Adrenal gland (tissue), 9 donors: ENCODE measurements at regions not wholly inside any gene's neighbourhood (a gene's known extent, or its start where the extent isn't known, plus 50 kb on each side); places are given as distances from the start of the nearest gene placed in this dataset.

Source experiments
- DNase-seq, 7 donors: peaks; one replicate each; pipeline ENCODE4 v3.0.0-alpha.2; 2019 to 2020
- H3K27ac ChIP-seq, 5 donors: fragments of 200-600 bp; sonication (generic) in 4 of 5; 1 replicate in 3 of 5; 2 replicates in 2 of 5; pipeline versions ENCODE4 v1.5.1 to v1.8.0; 2016 to 2020; ENCODE audit warnings: mild to moderate bottlenecking in 1 of 5
- H3K27me3 ChIP-seq: fragments of 200-600 bp; 2 replicates; pipeline ENCODE4 v1.8.0; 2021
- H3K36me3 ChIP-seq, 2 donors: fragments of 200-600 bp; replicated peaks in 1 of 2; 1 replicate in 1 of 2; 2 replicates in 1 of 2; pipeline versions ENCODE4 v1.5.1 to v1.8.0; 2018 to 2022
- H3K4me1 ChIP-seq, 2 donors: fragments of 200-600 bp; replicated peaks in 1 of 2; 1 replicate in 1 of 2; 2 replicates in 1 of 2; pipeline versions ENCODE4 v1.5.1 to v1.8.0; 2018 to 2021
- H3K4me3 ChIP-seq, 4 donors: fragments of 200-600 bp; sonication (generic) in 3 of 4; one replicate each; pipeline ENCODE4 v1.5.1; 2016 to 2018
- H3K9me3 ChIP-seq, 3 donors: fragments of 200-600 bp; sonication (generic) in 1 of 3; replicated peaks in 1 of 3; 1 replicate in 2 of 3; 2 replicates in 1 of 3; pipeline versions ENCODE4 v1.5.1 to v1.8.0; 2016 to 2021
- POLR2A ChIP-seq, 2 donors: fragments of 450-650 bp; IDR thresholded peaks; one replicate each; pipeline ENCODE4 v1.6.1; 2017; ENCODE audit warnings: antibody characterized with exemption in 2 of 2, mild to moderate bottlenecking in 2 of 2, moderate library complexity in 1 of 2
- whole genome bisulfite sequencing, 4 donors: extraction: QIAGEN DNeasy Blood & Tissue Kit in 2 of 4; methylation state at CpG; one replicate each; pipeline versions ENCODE4 v1.1.5 to v1.1.7; 2013 to 2017; 5-methylcytosine and 5-hydroxymethylcytosine counted together
- intact Hi-C, 2 donors: fragments of 100-400 bp; cut with DNase I; formaldehyde crosslinking; loops; one replicate each; pipeline versions ENCODE4 v1.14.1 to v1.15.0; 2022 to 2023
- TF ChIP-seq, protein P1 (sequence below), 6 experiments: fragments of 450-650 bp in 4 of 6; fragments of 200-600 bp in 2 of 6; sonication (generic) in 1 of 6; IDR thresholded peaks; 1 replicate in 5 of 6; 2 replicates in 1 of 6; pipeline versions ENCODE4 v1.5.1 to v1.8.0; 2016 to 2021; ENCODE audit warnings: antibody characterized with exemption in 6 of 6, mild to moderate bottlenecking in 2 of 6, moderate library complexity in 1 of 6
- donor health status: healthy with polysubstance abuse.
- donor health status: Bipolar disorder and iron deficiency.
- donor health status: DM: yes; HTN: yes; CAD: no.
- donor health status: DM: no; HTN: no; CAD: no.
- donor health status: DM: no; HTN: no; CAD: no.

DNA sequence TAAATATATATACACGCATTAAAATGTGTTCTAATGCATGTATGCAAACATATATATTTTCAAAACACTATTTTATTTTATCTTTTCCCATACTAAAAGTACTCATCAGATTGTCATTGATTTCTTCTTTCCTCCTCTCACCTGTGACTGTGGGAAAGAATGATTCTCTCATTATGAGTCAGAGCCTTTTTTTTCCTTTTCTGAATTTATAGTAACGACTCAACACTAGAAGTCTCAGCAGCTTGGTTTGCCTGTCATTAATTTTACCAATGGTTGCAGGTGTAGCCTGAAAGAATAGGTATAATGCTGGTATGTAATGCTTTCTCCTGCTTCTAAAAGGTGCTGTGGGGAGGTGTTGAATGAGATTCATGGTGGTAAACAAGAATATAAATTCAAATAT, 328.7 kb downstream of the UTRN start:
- TF ChIP-seq POLR2A (IDR thresholded peaks at IDR 0.05): no peak
- TF ChIP-seq, protein P1, sequence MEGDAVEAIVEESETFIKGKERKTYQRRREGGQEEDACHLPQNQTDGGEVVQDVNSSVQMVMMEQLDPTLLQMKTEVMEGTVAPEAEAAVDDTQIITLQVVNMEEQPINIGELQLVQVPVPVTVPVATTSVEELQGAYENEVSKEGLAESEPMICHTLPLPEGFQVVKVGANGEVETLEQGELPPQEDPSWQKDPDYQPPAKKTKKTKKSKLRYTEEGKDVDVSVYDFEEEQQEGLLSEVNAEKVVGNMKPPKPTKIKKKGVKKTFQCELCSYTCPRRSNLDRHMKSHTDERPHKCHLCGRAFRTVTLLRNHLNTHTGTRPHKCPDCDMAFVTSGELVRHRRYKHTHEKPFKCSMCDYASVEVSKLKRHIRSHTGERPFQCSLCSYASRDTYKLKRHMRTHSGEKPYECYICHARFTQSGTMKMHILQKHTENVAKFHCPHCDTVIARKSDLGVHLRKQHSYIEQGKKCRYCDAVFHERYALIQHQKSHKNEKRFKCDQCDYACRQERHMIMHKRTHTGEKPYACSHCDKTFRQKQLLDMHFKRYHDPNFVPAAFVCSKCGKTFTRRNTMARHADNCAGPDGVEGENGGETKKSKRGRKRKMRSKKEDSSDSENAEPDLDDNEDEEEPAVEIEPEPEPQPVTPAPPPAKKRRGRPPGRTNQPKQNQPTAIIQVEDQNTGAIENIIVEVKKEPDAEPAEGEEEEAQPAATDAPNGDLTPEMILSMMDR (IDR thresholded peaks at IDR 0.05): no peak
- Histone ChIP-seq H3K4me3 (no peak overlapping the region), H3K36me3 (no peaks in the 10 kb centered on the region), H3K27me3 (no peaks in the 10 kb centered on the region), H3K4me1 (peaks cover 0 to 10% of the 10 kb centered on the region in 2 donors), H3K27ac (peak overlapping the region in 1 of 5 donors; percentile 50), H3K9me3 (no peaks in the 10 kb centered on the region)
- DNase-seq: no peak
- WGBS, 4 donors: 20 to 71% (median 40%) methylated on average over 2 of the region's 2 CpGs
- intact Hi-C loops: no loop called here

- TF ChIP-seq, protein P1 (IDR thresholded peaks at IDR 0.05): no peak
- TF ChIP-seq POLR2A (IDR thresholded peaks at IDR 0.05): no peak
- Histone ChIP-seq H3K4me3 (no peak overlapping the region), H3K9me3 (no peaks in the 10 kb centered on the region), H3K36me3 (no peaks in the 10 kb centered on the region), H3K4me1 (peaks cover 0 to 10% of the 10 kb centered on the region in 2 donors), H3K27me3 (no peaks in the 10 kb centered on the region), H3K27ac (no peak overlapping the region)
- no peak for DNase-seq
- 95 to 98% (median 97%) methylated on average over 2 of the region's 2 CpGs for WGBS, 4 donors
- intact Hi-C loops: no loop called here
These were observed 330.7 kb downstream of the UTRN start for GRCh38 chr6:144615870-144616269.

GRCh38 chr6:144617191-144617590, 332.1 kb downstream of the UTRN start:
- intact Hi-C loops: no loop called here
- Histone ChIP-seq H3K9me3 (no peaks in the 10 kb centered on the region), H3K27ac (no peak overlapping the region), H3K4me1 (peaks cover 0 to 10% of the 10 kb centered on the region in 2 donors), H3K27me3 (no peaks in the 10 kb centered on the region), H3K36me3 (no peaks in the 10 kb centered on the region), H3K4me3 (no peak overlapping the region)
- WGBS, 4 donors: 55 to 81% (median 71%) methylated on average over 1 of the region's 1 CpG
- TF ChIP-seq, protein P1 (IDR thresholded peaks at IDR 0.05): no peak
- TF ChIP-seq POLR2A (IDR thresholded peaks at IDR 0.05): no peak
- DNase-seq: no peak

DNA sequence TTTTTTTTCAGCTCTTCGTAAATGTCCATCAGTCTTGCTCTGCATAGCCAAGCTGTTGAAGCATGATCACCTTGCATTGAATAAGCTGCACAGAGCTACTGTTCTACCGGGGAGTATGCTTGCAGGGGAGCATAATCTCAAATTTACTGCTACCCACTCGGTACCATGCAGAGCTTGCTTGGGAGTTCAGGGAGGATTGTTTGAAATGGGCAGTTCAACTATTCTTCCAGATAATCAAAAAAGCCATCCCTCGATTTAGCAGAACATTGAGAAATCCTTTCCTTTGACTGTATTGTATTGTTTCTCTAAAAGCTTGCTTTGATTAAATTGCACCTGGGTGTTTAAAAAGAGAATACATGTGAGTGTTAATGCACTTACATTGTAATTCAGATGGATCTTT, 332.6 kb downstream of the UTRN start:
- Histone ChIP-seq H3K27ac (no peak overlapping the region), H3K27me3 (no peaks in the 10 kb centered on the region), H3K4me1 (peaks cover 0 to 10% of the 10 kb centered on the region in 2 donors), H3K36me3 (no peaks in the 10 kb centered on the region), H3K9me3 (no peaks in the 10 kb centered on the region), H3K4me3 (no peak overlapping the region)
- intact Hi-C loops: no loop called here
- no peak for DNase-seq
- TF ChIP-seq POLR2A (IDR thresholded peaks at IDR 0.05): no peak
- TF ChIP-seq, protein P1 (IDR thresholded peaks at IDR 0.05): no peak
- 87 to 96% (median 90%) methylated on average over 4 of the region's 4 CpGs for WGBS, 4 donors
